NB4 (cell line): ENCODE measurements at regions not wholly inside any gene's neighbourhood (a gene's known extent, or its start where the extent isn't known, plus 50 kb on each side); places are given as distances from the start of the nearest gene placed in this dataset.

ENCODE experiments used
- MYC ChIP-seq: IDR thresholded peaks from 2 replicates; pipeline ENCODE4 v1.6.1; 2011; ENCODE audit warnings: low read depth, low read length
- POLR2A ChIP-seq: IDR thresholded peaks from 2 replicates; pipeline ENCODE4 v1.6.1; 2011; ENCODE audit warnings: mild to moderate bottlenecking; ENCODE audit not compliant: insufficient read length; ENCODE audit errors: extremely low read depth
- TF ChIP-seq, protein P1 (sequence below): IDR thresholded peaks from one replicate; pipeline ENCODE4 v1.5.1; 2012; ENCODE audit warnings: low read depth, low read length

DNA sequence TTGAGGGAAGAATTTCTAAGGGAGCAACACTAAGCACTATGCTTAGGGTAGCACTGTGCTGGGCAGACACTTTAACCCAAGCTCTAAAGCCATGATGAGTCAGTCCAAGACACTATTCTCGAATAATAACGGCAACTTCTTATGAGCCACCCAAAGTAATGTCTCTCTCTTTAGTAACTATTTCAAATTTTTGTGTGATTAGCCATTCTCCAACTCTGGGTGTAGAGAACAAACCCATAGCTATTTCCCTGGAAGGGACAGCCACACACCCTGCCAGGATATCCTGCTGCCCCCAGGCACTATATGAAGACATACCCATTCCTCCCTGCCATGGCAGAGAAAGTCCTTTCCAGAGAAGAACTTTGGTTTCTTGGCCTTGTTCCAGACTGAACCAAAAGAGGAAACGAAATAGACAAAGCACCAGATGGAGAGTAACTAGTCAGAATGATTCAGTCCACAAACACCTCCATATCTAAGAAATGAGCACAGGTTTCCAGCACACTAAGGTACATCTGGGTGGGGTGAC lies 384.9 kb upstream of the THBS1 start:
- TF ChIP-seq POLR2A (no peak), MYC (no peak)
- TF ChIP-seq, protein P1, sequence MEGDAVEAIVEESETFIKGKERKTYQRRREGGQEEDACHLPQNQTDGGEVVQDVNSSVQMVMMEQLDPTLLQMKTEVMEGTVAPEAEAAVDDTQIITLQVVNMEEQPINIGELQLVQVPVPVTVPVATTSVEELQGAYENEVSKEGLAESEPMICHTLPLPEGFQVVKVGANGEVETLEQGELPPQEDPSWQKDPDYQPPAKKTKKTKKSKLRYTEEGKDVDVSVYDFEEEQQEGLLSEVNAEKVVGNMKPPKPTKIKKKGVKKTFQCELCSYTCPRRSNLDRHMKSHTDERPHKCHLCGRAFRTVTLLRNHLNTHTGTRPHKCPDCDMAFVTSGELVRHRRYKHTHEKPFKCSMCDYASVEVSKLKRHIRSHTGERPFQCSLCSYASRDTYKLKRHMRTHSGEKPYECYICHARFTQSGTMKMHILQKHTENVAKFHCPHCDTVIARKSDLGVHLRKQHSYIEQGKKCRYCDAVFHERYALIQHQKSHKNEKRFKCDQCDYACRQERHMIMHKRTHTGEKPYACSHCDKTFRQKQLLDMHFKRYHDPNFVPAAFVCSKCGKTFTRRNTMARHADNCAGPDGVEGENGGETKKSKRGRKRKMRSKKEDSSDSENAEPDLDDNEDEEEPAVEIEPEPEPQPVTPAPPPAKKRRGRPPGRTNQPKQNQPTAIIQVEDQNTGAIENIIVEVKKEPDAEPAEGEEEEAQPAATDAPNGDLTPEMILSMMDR = no peak
